Testis (tissue), 2 donors: ENCODE measurements at regions not wholly inside any gene's neighbourhood (a gene's known extent, or its start where the extent isn't known, plus 50 kb on each side); places are given as distances from the start of the nearest gene placed in this dataset.

ENCODE experiments used
- DNase-seq: peaks from one replicate; pipeline ENCODE4 v3.0.0-alpha.2; 2019
- H3K27ac ChIP-seq, 2 donors: fragments of 200-600 bp; sonication (generic); one replicate each; pipeline ENCODE4 v1.5.1; 2019
- H3K27me3 ChIP-seq: fragments of 200-600 bp; sonication (generic); one replicate; pipeline ENCODE4 v1.5.1; 2019
- H3K36me3 ChIP-seq: fragments of 200-600 bp; sonication (generic); one replicate; pipeline ENCODE4 v1.5.1; 2017; ENCODE audit warnings: low read depth; ENCODE audit errors: missing control alignments
- H3K4me1 ChIP-seq: fragments of 200-600 bp; sonication (generic); one replicate; pipeline ENCODE4 v1.5.1; 2019
- H3K4me3 ChIP-seq, 2 donors: fragments of 200-600 bp; sonication (generic); one replicate each; pipeline ENCODE4 v1.5.1; 2017 to 2019
- H3K9me3 ChIP-seq: fragments of 200-600 bp; sonication (generic); one replicate; pipeline ENCODE4 v1.5.1; 2017
- CTCF ChIP-seq, 3 experiments: fragments of 450-650 bp in 2 of 3; fragments of 200-600 bp in 1 of 3; sonication (generic) in 1 of 3; IDR thresholded peaks; one replicate each; pipeline ENCODE4 v1.5.1; 2016 to 2019; ENCODE audit warnings: antibody characterized with exemption in 3 of 3, mild to moderate bottlenecking in 2 of 3, moderate library complexity in 1 of 3
- POLR2A ChIP-seq: fragments of 450-650 bp; IDR thresholded peaks from one replicate; pipeline ENCODE4 v1.6.1; 2017; ENCODE audit warnings: antibody characterized with exemption, mild to moderate bottlenecking, moderate library complexity
- WGBS, 2 donors: methylation state at CpG; one replicate each; pipeline ENCODE4 v1.1.5; 2018; 5-methylcytosine and 5-hydroxymethylcytosine counted together
- intact Hi-C: fragments of 100-400 bp; cut with DNase I; formaldehyde crosslinking; loops from one replicate; pipeline ENCODE4 v1.15.1; 2023; ENCODE audit warnings: low total_unique reads

DNA sequence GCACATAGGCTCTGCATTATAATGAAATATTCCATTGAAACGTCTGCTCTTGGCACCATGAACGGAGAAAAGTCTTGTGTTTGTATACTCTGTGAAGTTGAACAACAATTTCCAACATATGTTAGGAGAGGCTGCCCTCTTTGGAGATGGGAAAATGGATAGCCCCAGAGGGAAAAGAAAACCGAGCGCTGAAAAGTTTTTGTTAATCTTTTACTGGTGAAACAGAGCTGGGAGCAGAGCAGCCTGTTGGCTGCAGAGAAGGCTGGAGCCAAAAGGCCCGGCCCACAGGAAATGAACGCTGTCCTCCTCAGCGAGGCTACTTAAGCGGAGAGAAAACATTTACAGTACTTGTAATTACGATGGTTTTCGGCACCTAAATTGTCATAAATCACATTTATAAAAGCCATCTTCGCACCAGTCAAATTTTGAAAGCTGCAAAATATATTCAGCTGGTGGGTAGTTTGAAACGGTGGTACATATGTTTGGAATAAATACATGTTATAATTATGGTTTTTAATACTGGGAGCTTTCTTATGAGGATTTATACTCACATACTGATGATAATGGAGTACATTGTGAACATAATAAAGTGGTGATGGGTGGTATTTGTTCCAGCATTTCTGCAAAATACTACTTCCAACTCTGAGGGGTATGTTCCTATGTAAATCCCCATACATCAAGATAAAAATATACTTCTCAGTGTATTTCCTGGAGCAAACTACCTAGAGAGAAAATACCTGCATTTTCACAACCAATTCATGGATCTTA is 129.6 kb upstream of the CNTLN start:
- no peak for TF ChIP-seq CTCF (IDR thresholded peaks at IDR 0.05)
- no peak for TF ChIP-seq POLR2A
- DNase-seq = peak; percentile 61
- intact Hi-C loops = no loop called here
- WGBS, 2 donors = 10 to 14% methylated on average over 12 of the region's 12 CpGs
- H3K36me3 ChIP-seq = no peaks in the 10 kb centered on the region
- H3K4me1 ChIP-seq = peaks cover 5% of the 10 kb centered on the region
- peak overlapping the region in 1 of 2 donors; percentile 60 for H3K27ac ChIP-seq
- H3K4me3 ChIP-seq = no peak overlapping the region
- H3K27me3 ChIP-seq = no peaks in the 10 kb centered on the region
- H3K9me3 ChIP-seq = no peaks in the 10 kb centered on the region

- TF ChIP-seq CTCF (IDR thresholded peaks at IDR 0.05) (no peak), POLR2A (no peak)
- no peak for DNase-seq
- H3K4me3 ChIP-seq = no peak overlapping the region
- H3K4me1 ChIP-seq = peaks cover 5% of the 10 kb centered on the region
- 41 to 48% methylated on average over 5 of the region's 5 CpGs for WGBS, 2 donors
- no peaks in the 10 kb centered on the region for H3K27me3 ChIP-seq
- intact Hi-C loops = no loop called here
- no peaks in the 10 kb centered on the region for H3K9me3 ChIP-seq
- peak overlapping the region in 1 of 2 donors; percentile 60 for H3K27ac ChIP-seq
- no peaks in the 10 kb centered on the region for H3K36me3 ChIP-seq
Measured at GRCh38 chr9:17004500-17004899, 130.3 kb upstream of the CNTLN start.

DNA sequence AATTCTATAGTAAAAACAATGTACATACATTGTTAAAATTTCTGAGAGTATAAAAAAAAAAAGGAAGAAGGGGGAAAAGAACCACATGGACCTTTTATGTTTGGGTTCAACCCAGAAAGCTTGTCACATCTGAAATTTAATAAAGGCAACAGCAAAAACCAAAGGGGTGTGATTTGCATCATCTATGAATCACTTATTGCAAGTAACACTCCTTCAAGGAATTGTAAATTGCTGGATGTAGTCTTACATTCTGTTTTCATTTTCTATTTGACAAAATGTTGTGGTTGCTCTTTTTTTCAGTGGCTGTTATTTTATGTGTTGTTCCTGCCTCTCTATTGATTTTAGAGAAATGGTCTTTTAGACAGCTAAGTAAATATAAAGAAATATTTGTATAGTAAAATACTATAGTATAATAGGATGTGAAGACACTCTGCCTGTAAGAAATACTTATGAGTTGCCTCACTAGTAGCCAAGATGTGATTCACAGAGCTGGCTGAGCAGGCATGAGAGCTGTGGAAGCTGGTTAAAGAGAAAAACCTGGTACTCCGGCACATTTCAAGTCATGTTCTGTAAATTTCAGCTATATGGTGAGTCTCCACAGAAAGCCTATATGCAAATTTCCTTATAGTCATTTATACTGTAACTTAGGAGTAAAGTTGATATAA is 131.1 kb upstream of the CNTLN start:
- H3K9me3 ChIP-seq = no peaks in the 10 kb centered on the region
- H3K27ac ChIP-seq = no peak overlapping the region
- no peak overlapping the region for H3K4me3 ChIP-seq
- WGBS, 2 donors = 84 to 88% methylated on average over 1 of the region's 1 CpG
- H3K27me3 ChIP-seq = no peaks in the 10 kb centered on the region
- no peaks in the 10 kb centered on the region for H3K36me3 ChIP-seq
- peaks cover 5% of the 10 kb centered on the region for H3K4me1 ChIP-seq
- no peak for DNase-seq
- TF ChIP-seq CTCF (IDR thresholded peaks at IDR 0.05) (no peak), POLR2A (no peak)
- intact Hi-C loops = no loop called here

GRCh38 chr9:16996901-16997491 is 126.5 kb upstream of the BNC2 start:
- 86 to 88% methylated on average over 2 of the region's 2 CpGs for WGBS, 2 donors
- DNase-seq = no peak
- H3K36me3 ChIP-seq = no peaks in the 10 kb centered on the region
- TF ChIP-seq CTCF (IDR thresholded peaks at IDR 0.05) (no peak), POLR2A (no peak)
- no peaks in the 10 kb centered on the region for H3K9me3 ChIP-seq
- no peak overlapping the region for H3K4me3 ChIP-seq
- no peaks in the 10 kb centered on the region for H3K27me3 ChIP-seq
- intact Hi-C loops = no loop called here
- H3K27ac ChIP-seq = no peak overlapping the region
- H3K4me1 ChIP-seq = no peaks in the 10 kb centered on the region
